ENCODE measurements at regions not wholly inside any gene's neighbourhood (a gene's known extent, or its start where the extent isn't known, plus 50 kb on each side); places are given as distances from the start of the nearest gene placed in this dataset.
"Not testable (repeated sequence)": the region's sequence is repeated elsewhere in the genome, so short reads cannot be mapped to it uniquely, and the experiment has no call there.

- no peak overlapping the region for H3K27ac ChIP-seq
- TF ChIP-seq CTCF (conservative IDR thresholded peaks at IDR 0.05) = no peak
Measured at GRCh38 chr14:58769771-58770170, 132.0 kb downstream of the DACT1 start.

GRCh38 chr14:58770491-58770982, 132.8 kb downstream of the DACT1 start:
- H3K27ac ChIP-seq = no peak overlapping the region
- TF ChIP-seq CTCF (conservative IDR thresholded peaks at IDR 0.05) = no peak

- no peak for TF ChIP-seq CTCF (conservative IDR thresholded peaks at IDR 0.05)
- no peak overlapping the region for H3K27ac ChIP-seq
Measured at GRCh38 chr14:58771016-58771415, 133.3 kb downstream of the DACT1 start.

- TF ChIP-seq CTCF (conservative IDR thresholded peaks at IDR 0.05) = no peak
- H3K27ac ChIP-seq = no peak overlapping the region
Measured at GRCh38 chr14:58772116-58772515, 134.4 kb downstream of the DACT1 start.

GRCh38 chr14:58772794-58773620, 135.2 kb downstream of the DACT1 start:
- no peak overlapping the region for H3K27ac ChIP-seq
- TF ChIP-seq CTCF (conservative IDR thresholded peaks at IDR 0.05) = no peak

GRCh38 chr14:58774531-58774930, 136.8 kb downstream of the DACT1 start:
- TF ChIP-seq CTCF (conservative IDR thresholded peaks at IDR 0.05) = no peak
- no peak overlapping the region for H3K27ac ChIP-seq

GRCh38 chr14:58775130-58775529, 137.4 kb downstream of the DACT1 start:
- H3K27ac ChIP-seq = not testable (repeated sequence)

GRCh38 chr14:58776516-58776915, 138.8 kb downstream of the DACT1 start:
- TF ChIP-seq CTCF (conservative IDR thresholded peaks at IDR 0.05) = no peak

More at GRCh38 chr14:58776516-58776915, 138.8 kb downstream of the DACT1 start:
- H3K27ac ChIP-seq = no peak overlapping the region

Data from VCaP (cell line).